NCI-H82 (cell line): ENCODE measurements at regions not wholly inside any gene's neighbourhood (a gene's known extent, or its start where the extent isn't known, plus 50 kb on each side); places are given as distances from the start of the nearest gene placed in this dataset.

Experiments used
- DNase-seq: peaks from one replicate; lab custom pipeline; 2025; lab: John Stamatoyannopoulos, UW

- no peak for DNase-seq
Observed at GRCh38 chr3:160169139-160169976, 55.9 kb upstream of the C3orf80 start.

- no peak for DNase-seq
Observed at GRCh38 chr3:160170409-160171370, 54.5 kb upstream of the C3orf80 start.

- DNase-seq, result no peak
Observed at GRCh38 chr3:160171813-160172212, 53.4 kb upstream of the C3orf80 start.

GRCh38 chr3:160174621-160175020 is 50.6 kb upstream of the C3orf80 start:
- DNase-seq, result no peak
